Stimulated activated CD8-positive, alpha-beta memory T cell treated with anti-CD3 and anti-CD28 coated beads, Interleukin-4, amount 100 ng/mL, for 48 hours (primary cell): ENCODE measurements at regions not wholly inside any gene's neighbourhood (a gene's known extent, or its start where the extent isn't known, plus 50 kb on each side); places are given as distances from the start of the nearest gene placed in this dataset.
"Not testable (repeated sequence)": the region's sequence is repeated elsewhere in the genome, so short reads cannot be mapped to it uniquely, and the experiment has no call there.

Source experiments
- DNase-seq: peaks from one replicate; pipeline ENCODE4 v3.0.0-alpha.2; 2020

GRCh38 chr1:239204401-239204800 is 182.0 kb upstream of the CHRM3 start:
- DNase-seq = no peak

GRCh38 chr1:239197871-239198270 is 188.5 kb upstream of the CHRM3 start:
- DNase-seq = no peak

GRCh38 chr1:239189998-239190512 is 196.3 kb upstream of the CHRM3 start:
- DNase-seq = no peak

GRCh38 chr1:239186487-239186886 is 199.9 kb upstream of the CHRM3 start:
- no peak for DNase-seq

DNA sequence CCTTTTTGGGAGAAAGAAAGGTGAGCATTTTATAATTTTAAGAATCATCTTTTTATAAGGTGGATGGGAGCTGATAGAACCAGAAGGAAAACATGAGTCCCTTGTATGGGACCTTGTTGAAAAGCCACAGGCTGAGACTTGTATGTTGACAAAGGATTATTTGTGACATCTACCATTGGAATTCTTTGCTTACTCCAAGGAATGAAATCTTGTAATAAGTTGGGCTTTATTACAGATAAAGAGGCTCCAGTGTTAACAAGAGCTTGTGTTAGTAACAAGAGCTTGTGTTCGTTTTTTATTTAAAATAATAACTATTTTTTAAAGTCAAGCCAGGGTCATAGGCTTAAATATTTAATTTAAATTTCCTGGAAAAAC is 201.1 kb upstream of the CHRM3 start:
- DNase-seq = no peak

- no peak for DNase-seq
These were observed 201.7 kb upstream of the CHRM3 start for GRCh38 chr1:239184561-239185244.

DNA sequence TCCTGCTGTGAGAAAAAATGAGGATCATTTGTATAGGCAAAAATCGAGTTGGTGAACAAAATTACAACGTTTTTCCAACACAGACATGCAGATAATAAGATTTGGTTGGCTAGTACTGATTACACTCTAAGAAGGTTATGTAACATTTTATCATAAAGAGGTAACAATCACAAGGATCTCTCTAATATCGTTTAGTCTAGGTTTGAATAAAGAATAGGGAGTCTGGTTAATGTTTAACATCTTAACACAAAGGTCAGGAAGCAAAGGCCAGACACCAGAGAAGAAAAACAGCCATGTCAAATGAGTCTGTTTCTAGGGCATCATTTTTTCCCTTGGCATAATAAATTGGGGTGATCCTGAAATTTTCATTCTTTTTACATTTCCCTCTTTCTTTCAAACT is 207.4 kb upstream of the CHRM3 start:
- DNase-seq = no peak

DNA sequence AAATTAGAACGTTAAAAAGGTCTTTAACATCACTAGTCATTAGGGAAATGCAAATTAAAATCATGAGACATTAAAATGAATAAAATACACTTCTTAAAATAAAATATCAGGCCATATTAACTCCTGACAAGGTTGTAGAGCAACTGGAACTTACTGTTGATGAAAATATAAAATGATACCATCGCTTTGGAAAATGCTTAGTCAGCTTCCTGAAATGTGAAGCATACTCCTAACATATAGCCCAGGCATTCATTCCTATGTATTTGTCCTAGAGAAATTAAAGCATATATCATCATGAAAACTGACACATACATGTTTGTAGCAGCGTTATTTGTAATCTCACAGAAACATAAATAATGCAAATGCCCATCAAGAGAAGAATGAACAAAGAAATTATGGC is 211.5 kb upstream of the CHRM3 start:
- no peak for DNase-seq

DNA sequence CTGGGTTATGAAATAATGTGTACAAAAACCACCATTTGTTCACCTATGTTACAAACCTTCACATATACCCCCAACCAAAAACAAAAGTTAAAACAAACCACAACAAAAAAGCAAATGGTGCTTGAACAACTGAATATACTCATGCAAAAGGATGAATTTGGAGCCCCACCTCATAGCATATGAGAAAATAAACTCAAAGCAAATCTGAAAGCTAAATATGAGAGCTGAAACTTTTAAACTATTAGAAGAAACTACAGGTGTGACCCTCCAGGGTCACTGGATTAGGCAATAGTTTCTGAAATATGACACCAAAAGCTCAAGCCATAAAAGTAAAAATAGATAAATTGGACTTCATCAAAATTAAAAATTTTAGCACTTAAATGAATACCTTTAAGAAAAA is 215.5 kb upstream of the CHRM3 start:
- DNase-seq = no peak

- no peak for DNase-seq
These were observed 217.1 kb upstream of the CHRM3 start for GRCh38 chr1:239169276-239169675.

- DNase-seq = no peak
These were observed 221.8 kb upstream of the CHRM3 start for GRCh38 chr1:239164451-239165180.

DNA sequence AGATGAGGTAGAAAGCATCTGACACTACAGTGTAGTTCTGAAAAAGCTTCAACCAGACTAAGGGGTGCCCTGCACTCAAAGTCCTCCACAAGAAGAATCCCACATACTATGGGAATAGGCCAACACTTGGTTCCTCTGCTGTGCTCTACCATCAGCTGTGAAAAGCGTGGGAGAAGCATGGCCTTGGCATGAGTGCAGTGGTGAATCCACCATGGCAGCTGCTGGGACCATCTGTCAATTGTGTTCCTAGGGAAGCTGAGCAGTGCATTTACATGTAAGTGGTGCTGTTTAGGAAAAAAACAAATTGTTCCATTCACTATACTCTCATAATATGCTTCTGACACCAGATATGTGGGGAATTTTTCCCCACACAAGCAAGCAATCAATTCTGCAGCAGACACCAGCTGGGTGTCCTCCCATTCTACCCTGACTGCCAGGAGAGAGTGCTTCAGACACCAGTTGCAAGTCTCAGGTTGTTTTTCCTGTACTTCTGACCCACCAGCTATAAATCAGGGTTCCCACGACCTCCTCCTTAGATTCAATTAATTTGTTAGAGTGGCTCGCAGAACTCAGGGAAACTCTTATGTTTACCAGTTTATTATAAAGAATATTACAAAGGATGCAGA is 230.8 kb upstream of the CHRM3 start:
- DNase-seq = no peak

DNA sequence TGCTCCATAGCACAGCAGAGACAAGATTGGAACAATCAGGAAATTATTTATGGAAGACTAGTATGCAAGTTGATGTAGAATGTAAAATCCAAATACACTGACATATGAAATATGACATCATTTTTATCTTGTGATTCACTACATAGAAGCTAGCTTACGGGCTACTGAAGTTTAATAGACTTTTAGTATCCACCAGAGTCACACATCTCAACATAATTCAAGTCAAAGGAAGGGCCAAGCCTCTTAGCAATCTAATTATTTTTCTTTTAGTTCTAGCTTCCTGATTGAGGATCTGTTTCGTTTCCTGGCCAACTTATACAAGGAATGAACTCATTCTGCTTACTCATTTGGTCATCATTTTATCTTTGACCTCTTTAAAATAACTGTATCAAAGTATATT is 234.4 kb upstream of the CHRM3 start:
- no peak for DNase-seq

GRCh38 chr1:239140968-239141367 is 245.4 kb upstream of the CHRM3 start:
- DNase-seq = no peak

- no peak for DNase-seq
These were observed 246.6 kb upstream of the CHRM3 start for GRCh38 chr1:239139801-239140200.

GRCh38 chr1:239128541-239128940 is 257.8 kb upstream of the CHRM3 start:
- DNase-seq = no peak

DNA sequence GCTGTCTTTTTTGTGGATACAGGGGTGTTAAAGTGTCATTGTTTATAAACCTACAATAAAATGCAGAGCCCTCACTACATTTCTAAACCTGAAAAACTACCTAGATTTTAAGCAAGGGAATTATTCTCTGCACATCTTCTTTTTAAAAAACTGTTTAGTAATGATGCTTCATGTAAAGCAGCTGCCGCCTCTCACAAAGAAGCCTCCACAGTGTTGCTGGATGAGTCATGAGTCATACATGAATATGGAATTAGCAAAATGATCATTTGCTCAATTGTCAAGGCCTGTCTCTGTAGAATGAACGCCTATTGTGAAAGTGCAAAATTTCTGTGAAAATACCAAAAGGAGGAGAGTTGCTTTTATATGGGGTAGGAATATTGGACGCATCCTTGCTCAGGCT is 259.5 kb upstream of the CHRM3 start:
- no peak for DNase-seq

DNA sequence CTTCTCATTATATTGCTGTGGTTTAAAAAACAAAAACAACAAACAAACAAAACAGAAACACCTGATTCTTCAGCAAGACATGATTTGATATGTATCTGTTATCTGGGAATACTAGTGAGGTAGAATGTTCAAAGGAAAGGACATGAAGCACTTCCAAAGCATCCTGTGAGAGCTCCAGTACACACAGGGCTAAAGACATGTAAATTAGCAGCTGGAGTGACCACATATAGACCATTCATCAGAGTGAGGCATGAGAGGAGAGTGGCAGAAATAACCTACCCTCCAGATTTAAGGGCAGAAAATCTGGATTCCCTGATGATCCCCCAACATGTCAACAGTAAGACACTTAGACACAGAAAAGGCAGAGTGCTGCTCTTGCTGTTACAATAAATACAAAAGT is 260.5 kb upstream of the CHRM3 start:
- DNase-seq = no peak

- no peak for DNase-seq
These were observed 261.3 kb upstream of the CHRM3 start for GRCh38 chr1:239125027-239125426.

- no peak for DNase-seq
These were observed 263.1 kb upstream of the CHRM3 start for GRCh38 chr1:239123260-239123659.

- DNase-seq = no peak
These were observed 274.1 kb upstream of the CHRM3 start for GRCh38 chr1:239112101-239112935.

GRCh38 chr1:239107676-239108075 is 278.7 kb upstream of the CHRM3 start:
- no peak for DNase-seq

DNA sequence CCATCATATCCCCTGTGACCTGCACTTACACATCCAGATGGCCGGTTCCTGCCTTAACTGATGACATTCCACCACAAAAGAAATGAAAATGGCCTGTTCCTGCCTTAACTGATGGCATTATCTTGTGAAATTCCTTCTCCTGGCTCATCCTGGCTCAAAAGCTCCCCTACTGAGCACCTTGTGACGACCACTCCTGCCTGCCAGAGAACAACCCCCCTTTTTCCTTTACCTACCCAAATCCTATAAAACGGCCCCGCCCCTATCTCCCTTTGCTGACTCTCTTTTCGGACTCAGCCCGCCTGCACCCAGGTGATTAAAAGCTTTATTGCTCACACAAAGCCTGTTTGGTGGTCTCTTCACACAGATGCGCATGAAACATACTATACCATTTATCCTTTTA is 279.7 kb upstream of the CHRM3 start:
- DNase-seq = not testable (repeated sequence)
